Body of pancreas (tissue), 4 donors: ENCODE measurements at regions not wholly inside any gene's neighbourhood (a gene's known extent, or its start where the extent isn't known, plus 50 kb on each side); places are given as distances from the start of the nearest gene placed in this dataset.

Experiments used
- CTCF ChIP-seq, 7 experiments: fragments of 450-650 bp in 4 of 7; fragments of 200-600 bp in 3 of 7; sonication (generic) in 3 of 7; IDR thresholded peaks; one replicate each; pipeline ENCODE4 v1.5.1; 2016 to 2019; ENCODE audit warnings: antibody characterized with exemption in 7 of 7
- POLR2A ChIP-seq, 3 donors: fragments of 450-650 bp; IDR thresholded peaks; one replicate each; pipeline ENCODE4 v1.6.1; 2016; ENCODE audit warnings: antibody characterized with exemption in 3 of 3, mild to moderate bottlenecking in 2 of 3

DNA sequence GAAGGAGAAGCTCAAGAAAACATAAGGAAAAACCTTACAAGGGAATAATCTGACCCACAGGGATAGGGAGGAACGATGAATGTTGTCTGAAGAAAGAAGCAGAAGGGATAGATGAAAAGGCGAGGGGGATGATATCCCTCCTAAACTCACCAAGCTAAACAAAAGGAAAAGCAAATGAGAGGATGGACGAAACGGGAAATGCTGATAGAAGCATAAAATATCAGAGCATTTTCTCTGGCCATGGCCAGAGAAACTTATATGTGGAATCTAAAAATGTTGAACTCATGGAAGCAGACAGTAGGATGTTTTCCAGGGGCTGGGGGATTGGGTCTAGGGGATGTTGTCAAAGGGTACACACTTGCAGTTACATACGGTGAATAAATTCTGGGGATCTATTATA, 148.4 kb upstream of the FOXQ1 start:
- TF ChIP-seq CTCF (IDR thresholded peaks at IDR 0.05), result no peak
- no peak for TF ChIP-seq POLR2A (IDR thresholded peaks at IDR 0.05)
